ENCODE measurements at regions not wholly inside any gene's neighbourhood (a gene's known extent, or its start where the extent isn't known, plus 50 kb on each side); places are given as distances from the start of the nearest gene placed in this dataset.

- no peak for DNase-seq
- intact Hi-C loops (cut with DNase I; ENCODE audit: low total_unique reads) (no loop called here), in situ Hi-C loops (cut with MboI; ENCODE audit: low pct_ligation_motif_present in 1 of 4, low pct_unique_long_range_greater_than_20kb in 1 of 4, low sequenced_read_pairs in 3 of 4) (loop anchor here in 3 of 4 donors (25.0 kb wide), 2 partner anchors 609 to 1184 kb away; no protein-coding TSS in a partner anchor)
- TF ChIP-seq EP300 (IDR thresholded peaks at IDR 0.05; ENCODE audit: low read depth), result no peak
- TF ChIP-seq, protein P1, sequence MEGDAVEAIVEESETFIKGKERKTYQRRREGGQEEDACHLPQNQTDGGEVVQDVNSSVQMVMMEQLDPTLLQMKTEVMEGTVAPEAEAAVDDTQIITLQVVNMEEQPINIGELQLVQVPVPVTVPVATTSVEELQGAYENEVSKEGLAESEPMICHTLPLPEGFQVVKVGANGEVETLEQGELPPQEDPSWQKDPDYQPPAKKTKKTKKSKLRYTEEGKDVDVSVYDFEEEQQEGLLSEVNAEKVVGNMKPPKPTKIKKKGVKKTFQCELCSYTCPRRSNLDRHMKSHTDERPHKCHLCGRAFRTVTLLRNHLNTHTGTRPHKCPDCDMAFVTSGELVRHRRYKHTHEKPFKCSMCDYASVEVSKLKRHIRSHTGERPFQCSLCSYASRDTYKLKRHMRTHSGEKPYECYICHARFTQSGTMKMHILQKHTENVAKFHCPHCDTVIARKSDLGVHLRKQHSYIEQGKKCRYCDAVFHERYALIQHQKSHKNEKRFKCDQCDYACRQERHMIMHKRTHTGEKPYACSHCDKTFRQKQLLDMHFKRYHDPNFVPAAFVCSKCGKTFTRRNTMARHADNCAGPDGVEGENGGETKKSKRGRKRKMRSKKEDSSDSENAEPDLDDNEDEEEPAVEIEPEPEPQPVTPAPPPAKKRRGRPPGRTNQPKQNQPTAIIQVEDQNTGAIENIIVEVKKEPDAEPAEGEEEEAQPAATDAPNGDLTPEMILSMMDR (IDR thresholded peaks at IDR 0.05), result no peak
- TF ChIP-seq POLR2A (IDR thresholded peaks at IDR 0.05), result no peak
- TF ChIP-seq POLR2AphosphoS5 (IDR thresholded peaks at IDR 0.05), result no peak
- no peaks in the 10 kb centered on the region for H3K36me3 ChIP-seq
- no peaks in the 10 kb centered on the region for H3K9me3 ChIP-seq
- WGBS, 2 donors (ENCODE audit: low coverage in 1 of 2), result 36 to 42% methylated on average over 3 of the region's 3 CpGs
- no peaks in the 10 kb centered on the region for H3K4me1 ChIP-seq
- H3K27me3 ChIP-seq, result no peaks in the 10 kb centered on the region
- no peak overlapping the region for H3K27ac ChIP-seq
- H3K4me3 ChIP-seq, result no peak overlapping the region
Measured at GRCh38 chr2:13021470-13021957, 304.8 kb downstream of the TRIB2 start.

- Histone ChIP-seq H3K4me1 (no peaks in the 10 kb centered on the region), H3K4me3 (no peak overlapping the region), H3K36me3 (no peaks in the 10 kb centered on the region), H3K27me3 (no peaks in the 10 kb centered on the region), H3K9me3 (no peaks in the 10 kb centered on the region), H3K27ac (no peak overlapping the region)
- TF ChIP-seq EP300 (IDR thresholded peaks at IDR 0.05; ENCODE audit: low read depth) (no peak), POLR2A (IDR thresholded peaks at IDR 0.05) (no peak), POLR2AphosphoS5 (IDR thresholded peaks at IDR 0.05) (no peak)
- TF ChIP-seq, protein P1 (IDR thresholded peaks at IDR 0.05), result no peak
- intact Hi-C loops (cut with DNase I; ENCODE audit: low total_unique reads), result no loop called here
- no peak for DNase-seq
- in situ Hi-C loops (cut with MboI; ENCODE audit: low pct_ligation_motif_present in 1 of 4, low pct_unique_long_range_greater_than_20kb in 1 of 4, low sequenced_read_pairs in 3 of 4), result no loop called here
- WGBS, 2 donors (ENCODE audit: low coverage in 1 of 2), result 80 to 88% methylated on average over 2 of the region's 2 CpGs
Measured at GRCh38 chr2:13030606-13031005, 313.9 kb downstream of the TRIB2 start.

- 51 to 80% methylated on average over 1 of the region's 1 CpG for WGBS, 2 donors (ENCODE audit: low coverage in 1 of 2)
- no peaks in the 10 kb centered on the region for H3K9me3 ChIP-seq
- no peaks in the 10 kb centered on the region for H3K4me1 ChIP-seq
- no peak for TF ChIP-seq POLR2AphosphoS5 (IDR thresholded peaks at IDR 0.05)
- TF ChIP-seq, protein P1 (IDR thresholded peaks at IDR 0.05), result no peak
- no peak for TF ChIP-seq POLR2A (IDR thresholded peaks at IDR 0.05)
- no peak for TF ChIP-seq EP300 (IDR thresholded peaks at IDR 0.05; ENCODE audit: low read depth)
- intact Hi-C loops (cut with DNase I; ENCODE audit: low total_unique reads) (no loop called here), in situ Hi-C loops (cut with MboI; ENCODE audit: low pct_ligation_motif_present in 1 of 4, low pct_unique_long_range_greater_than_20kb in 1 of 4, low sequenced_read_pairs in 3 of 4) (no loop called here)
- no peak overlapping the region for H3K27ac ChIP-seq
- DNase-seq, result no peak
- no peaks in the 10 kb centered on the region for H3K27me3 ChIP-seq
- no peaks in the 10 kb centered on the region for H3K36me3 ChIP-seq
- no peak overlapping the region for H3K4me3 ChIP-seq
Measured at GRCh38 chr2:13034861-13035260, 318.1 kb downstream of the TRIB2 start.

GRCh38 chr2:13035866-13036265 lies 319.1 kb downstream of the TRIB2 start:
- Histone ChIP-seq H3K9me3 (no peaks in the 10 kb centered on the region), H3K4me3 (no peak overlapping the region), H3K36me3 (no peaks in the 10 kb centered on the region), H3K27me3 (peaks cover 4% of the 10 kb centered on the region), H3K4me1 (no peaks in the 10 kb centered on the region), H3K27ac (no peak overlapping the region)
- TF ChIP-seq POLR2A (IDR thresholded peaks at IDR 0.05) (no peak), POLR2AphosphoS5 (IDR thresholded peaks at IDR 0.05) (no peak)
- in situ Hi-C loops (cut with MboI; ENCODE audit: low pct_ligation_motif_present in 1 of 4, low pct_unique_long_range_greater_than_20kb in 1 of 4, low sequenced_read_pairs in 3 of 4) (no loop called here), intact Hi-C loops (cut with DNase I; ENCODE audit: low total_unique reads) (no loop called here)
- WGBS, 2 donors (ENCODE audit: low coverage in 1 of 2), result 84 to 90% methylated on average over 3 of the region's 3 CpGs
- DNase-seq, result no peak

DNA sequence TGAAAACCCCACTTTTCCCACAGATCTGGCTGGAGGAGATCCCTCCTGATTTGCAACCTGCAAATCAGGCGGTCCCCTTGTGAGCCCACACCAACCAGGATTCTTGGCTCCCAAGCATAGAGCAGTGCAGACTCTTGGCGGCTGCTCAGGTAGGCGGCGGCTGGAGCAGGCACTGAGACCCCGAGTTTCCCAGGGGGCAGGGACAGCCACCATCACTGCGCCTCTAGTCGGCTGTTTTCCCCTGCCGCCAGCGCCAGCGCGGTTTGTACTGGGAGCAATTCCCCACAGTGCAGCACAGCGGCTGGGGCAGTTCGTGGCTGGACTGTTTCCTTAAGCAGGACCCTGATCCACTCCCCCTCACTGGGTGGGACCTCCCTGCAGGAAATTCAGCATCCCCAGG lies 323.3 kb downstream of the TRIB2 start:
- Histone ChIP-seq H3K4me1 (no peaks in the 10 kb centered on the region), H3K27ac (no peak overlapping the region), H3K36me3 (no peaks in the 10 kb centered on the region), H3K27me3 (peaks cover 4% of the 10 kb centered on the region), H3K9me3 (no peaks in the 10 kb centered on the region), H3K4me3 (no peak overlapping the region)
- WGBS, 2 donors (ENCODE audit: low coverage in 1 of 2), result 86% methylated on average over 13 of the region's 13 CpGs; no CpG with 5 or more reads in 1 of the 2 donors
- in situ Hi-C loops (cut with MboI; ENCODE audit: low pct_ligation_motif_present in 1 of 4, low pct_unique_long_range_greater_than_20kb in 1 of 4, low sequenced_read_pairs in 3 of 4) (no loop called here), intact Hi-C loops (cut with DNase I; ENCODE audit: low total_unique reads) (no loop called here)
- TF ChIP-seq POLR2AphosphoS5 (IDR thresholded peaks at IDR 0.05), result no peak
- no peak for TF ChIP-seq POLR2A (IDR thresholded peaks at IDR 0.05)
- no peak for TF ChIP-seq EP300 (IDR thresholded peaks at IDR 0.05; ENCODE audit: low read depth)
- TF ChIP-seq, protein P1 (IDR thresholded peaks at IDR 0.05), result no peak
- no peak for DNase-seq
